ENCODE measurements at regions not wholly inside any gene's neighbourhood (a gene's known extent, or its start where the extent isn't known, plus 50 kb on each side); places are given as distances from the start of the nearest gene placed in this dataset.

- ChIA-PET CTCF (no interaction called here), POLR2A (no interaction called here)
- DNase-seq (ENCODE audit: extremely low spot score): no peak
- TF ChIP-seq NFRKB (IDR thresholded peaks at IDR 0.05): no peak
- TF ChIP-seq SUZ12 (IDR thresholded peaks at IDR 0.05): no peak
- TF ChIP-seq ARNT (IDR thresholded peaks at IDR 0.05): no peak
- TF ChIP-seq FOXK2 (IDR thresholded peaks at IDR 0.05): no peak
- TF ChIP-seq FOXM1 (IDR thresholded peaks at IDR 0.05; ENCODE audit: borderline replicate concordance): no peak
- no peak for TF ChIP-seq LEF1 (IDR thresholded peaks at IDR 0.05; ENCODE audit: borderline replicate concordance)
- TF ChIP-seq TARDBP (IDR thresholded peaks at IDR 0.05): no peak
- TF ChIP-seq CTBP1 (IDR thresholded peaks at IDR 0.05; ENCODE audit: borderline replicate concordance): no peak
- no peak for TF ChIP-seq FOXA1 (IDR thresholded peaks at IDR 0.05)
- TF ChIP-seq ELF4 (IDR thresholded peaks at IDR 0.05): no peak
- TF ChIP-seq BHLHE40 (IDR thresholded peaks at IDR 0.05; ENCODE audit: borderline replicate concordance): no peak
- no peak for TF ChIP-seq PKNOX1 (IDR thresholded peaks at IDR 0.05)
- TF ChIP-seq SP1 (IDR thresholded peaks at IDR 0.05): no peak
- TF ChIP-seq L3MBTL2 (conservative IDR thresholded peaks at IDR 0.05): no peak
- TF ChIP-seq HDGF (IDR thresholded peaks at IDR 0.05; ENCODE audit: borderline replicate concordance): no peak
- TF ChIP-seq ZNF384 (IDR thresholded peaks at IDR 0.05): no peak
These were observed 237.9 kb downstream of the NFKBIZ start for GRCh38 chr3:102087236-102087635.

DNA sequence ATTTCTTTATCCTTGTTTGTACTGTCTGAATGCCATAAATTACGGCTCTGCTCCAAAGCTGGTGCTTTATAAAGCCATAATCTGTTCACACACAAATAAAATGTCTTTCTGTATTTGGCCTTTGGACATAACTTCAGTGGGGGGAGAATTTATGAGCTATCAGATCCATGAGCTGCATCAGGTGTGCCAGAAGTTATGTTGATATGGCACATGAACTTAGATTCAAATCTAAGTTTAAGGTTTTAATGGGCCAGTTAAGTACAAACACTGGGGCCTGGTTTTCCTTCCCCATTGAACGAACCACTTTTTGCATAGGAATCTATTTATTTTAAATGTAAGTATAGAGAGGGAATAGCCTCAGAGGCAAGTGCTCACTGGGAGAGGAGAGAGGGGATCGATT, 239.9 kb downstream of the NFKBIZ start:
- ChIA-PET POLR2A (interaction anchor here (2.1 to 3.6 kb wide), 2 partner anchors 240 to 262 kb away, joined by 4 to 12 read pairs; partner anchors contain the start of gene NFKBIZ), CTCF (interaction anchor here (0.7 to 1.3 kb wide), 4 partner anchors 14 to 140 kb away, joined by 3 to 7 read pairs (median 4); no protein-coding TSS in a partner anchor)
- no peak for DNase-seq (ENCODE audit: extremely low spot score)
- no peak for TF ChIP-seq SUZ12 (IDR thresholded peaks at IDR 0.05)
- no peak for TF ChIP-seq SP1 (IDR thresholded peaks at IDR 0.05)
- TF ChIP-seq FOXM1 (IDR thresholded peaks at IDR 0.05; ENCODE audit: borderline replicate concordance): no peak
- TF ChIP-seq ZNF384 (IDR thresholded peaks at IDR 0.05): no peak
- TF ChIP-seq PKNOX1 (IDR thresholded peaks at IDR 0.05): peak; percentile 96
- TF ChIP-seq L3MBTL2 (conservative IDR thresholded peaks at IDR 0.05): no peak
- TF ChIP-seq ARNT (IDR thresholded peaks at IDR 0.05): peak; percentile 61; the same call in 1 of the 2 replicates
- no peak for TF ChIP-seq NFRKB (IDR thresholded peaks at IDR 0.05)
- peak; percentile 39; the same call in 1 of the 2 replicates for TF ChIP-seq FOXA1 (IDR thresholded peaks at IDR 0.05)
- TF ChIP-seq LEF1 (IDR thresholded peaks at IDR 0.05; ENCODE audit: borderline replicate concordance): 0 out of 2 replicates have a peak, but pooled peaks have one; percentile 36
- peak; percentile 93 for TF ChIP-seq CTBP1 (IDR thresholded peaks at IDR 0.05; ENCODE audit: borderline replicate concordance)
- no peak for TF ChIP-seq ELF4 (IDR thresholded peaks at IDR 0.05)

- peak; percentile 63 for DNase-seq (ENCODE audit: extremely low spot score)
- TF ChIP-seq ZNF384 (IDR thresholded peaks at IDR 0.05) (peak; percentile 49), BHLHE40 (IDR thresholded peaks at IDR 0.05; ENCODE audit: borderline replicate concordance) (peak; percentile 65), HDGF (IDR thresholded peaks at IDR 0.05; ENCODE audit: borderline replicate concordance) (no peak), ARNT (IDR thresholded peaks at IDR 0.05) (peak; percentile 82), L3MBTL2 (conservative IDR thresholded peaks at IDR 0.05) (peak; percentile 68), NFRKB (IDR thresholded peaks at IDR 0.05) (no peak), CTBP1 (IDR thresholded peaks at IDR 0.05; ENCODE audit: borderline replicate concordance) (peak; percentile 99), FOXM1 (IDR thresholded peaks at IDR 0.05; ENCODE audit: borderline replicate concordance) (peak; percentile 22; the same call in 1 of the 2 replicates), LEF1 (IDR thresholded peaks at IDR 0.05; ENCODE audit: borderline replicate concordance) (peak; percentile 74; the same call in 1 of the 2 replicates), PKNOX1 (IDR thresholded peaks at IDR 0.05) (peak; percentile 93)
- CTCF ChIA-PET: interaction anchor here (0.7 to 1.3 kb wide), 4 partner anchors 13 to 276 kb away, joined by 3 to 7 read pairs (median 4); no protein-coding TSS in a partner anchor
- POLR2A ChIA-PET: interaction anchor here (0.8 to 3.6 kb wide), 3 partner anchors 135 to 262 kb away, joined by 3 to 12 read pairs (median 4); partner anchors contain the start of gene NFKBIZ
These were observed 240.8 kb downstream of the NFKBIZ start for GRCh38 chr3:102089904-102090720.

GRCh38 chr3:102090721-102091045, 241.4 kb downstream of the NFKBIZ start:
- CTCF ChIA-PET: interaction anchor here (0.8 kb wide), 1 partner anchor 276 kb away, joined by 4 read pairs; no protein-coding TSS in a partner anchor
- no peak for TF ChIP-seq ARNT (IDR thresholded peaks at IDR 0.05)
- no peak for TF ChIP-seq ELF4 (IDR thresholded peaks at IDR 0.05)
- TF ChIP-seq ZNF384 (IDR thresholded peaks at IDR 0.05): no peak
- TF ChIP-seq SP1 (IDR thresholded peaks at IDR 0.05): no peak
- TF ChIP-seq FOXM1 (IDR thresholded peaks at IDR 0.05; ENCODE audit: borderline replicate concordance): no peak
- no peak for TF ChIP-seq SUZ12 (IDR thresholded peaks at IDR 0.05)
- no peak for TF ChIP-seq HDGF (IDR thresholded peaks at IDR 0.05; ENCODE audit: borderline replicate concordance)
- no peak for TF ChIP-seq TARDBP (IDR thresholded peaks at IDR 0.05)
- TF ChIP-seq LEF1 (IDR thresholded peaks at IDR 0.05; ENCODE audit: borderline replicate concordance): no peak
- no peak for TF ChIP-seq FOXA1 (IDR thresholded peaks at IDR 0.05)
- TF ChIP-seq FOXK2 (IDR thresholded peaks at IDR 0.05): no peak
- TF ChIP-seq NFRKB (IDR thresholded peaks at IDR 0.05): no peak
- TF ChIP-seq CTBP1 (IDR thresholded peaks at IDR 0.05; ENCODE audit: borderline replicate concordance): no peak
- TF ChIP-seq PKNOX1 (IDR thresholded peaks at IDR 0.05): no peak
- DNase-seq (ENCODE audit: extremely low spot score): no peak
- POLR2A ChIA-PET: interaction anchor here (0.8 to 3.6 kb wide), 3 partner anchors 134 to 263 kb away, joined by 3 to 12 read pairs (median 4); partner anchors contain the start of gene NFKBIZ

All from HEK293T (cell line).